Activated T-cell treated with anti-CD3 and anti-CD28 coated beads, Interleukin-2, amount 50 U/mL, for 24 hours (primary cell): ENCODE measurements at regions not wholly inside any gene's neighbourhood (a gene's known extent, or its start where the extent isn't known, plus 50 kb on each side); places are given as distances from the start of the nearest gene placed in this dataset.

Source experiments
- DNase-seq: peaks from one replicate; pipeline ENCODE4 v3.0.0-alpha.2; 2020
- H3K27ac Mint-ChIP-seq: 2 replicates; pipeline ENCODE4 v1.8.0; 2020; ENCODE audit warnings: mild to moderate bottlenecking, mixed read lengths
- H3K27me3 Mint-ChIP-seq: 2 replicates; pipeline ENCODE4 v1.8.0; 2020; ENCODE audit warnings: mixed read lengths
- H3K36me3 Mint-ChIP-seq: 2 replicates; pipeline ENCODE4 v1.8.0; 2020; ENCODE audit warnings: low read depth, mixed read lengths
- H3K4me1 Mint-ChIP-seq: 2 replicates; pipeline ENCODE4 v1.8.0; 2020; ENCODE audit warnings: low read depth, mixed read lengths
- H3K4me3 Mint-ChIP-seq: 2 replicates; pipeline ENCODE4 v1.8.0; 2020; ENCODE audit warnings: mild to moderate bottlenecking, moderate library complexity, mixed read lengths
- H3K9me3 Mint-ChIP-seq: 2 replicates; pipeline ENCODE4 v1.8.0; 2020; ENCODE audit warnings: mixed read lengths

GRCh38 chr1:185627171-185627570, 107.0 kb upstream of the HMCN1 start:
- H3K27ac Mint-ChIP-seq = no peak overlapping the region
- no peaks in the 10 kb centered on the region for H3K9me3 Mint-ChIP-seq
- no peaks in the 10 kb centered on the region for H3K4me1 Mint-ChIP-seq
- no peaks in the 10 kb centered on the region for H3K36me3 Mint-ChIP-seq
- H3K4me3 Mint-ChIP-seq = no peak overlapping the region
- no peak for DNase-seq
- no peaks in the 10 kb centered on the region for H3K27me3 Mint-ChIP-seq

- Mint-ChIP-seq H3K4me1 (no peaks in the 10 kb centered on the region), H3K27ac (no peak overlapping the region), H3K36me3 (no peaks in the 10 kb centered on the region), H3K9me3 (no peaks in the 10 kb centered on the region), H3K27me3 (no peaks in the 10 kb centered on the region), H3K4me3 (no peak overlapping the region)
- no peak for DNase-seq
These were observed 107.8 kb upstream of the HMCN1 start for GRCh38 chr1:185626344-185626743.

- DNase-seq = no peak
- Mint-ChIP-seq H3K27me3 (peaks cover 3% of the 10 kb centered on the region), H3K9me3 (peaks cover 4% of the 10 kb centered on the region), H3K36me3 (peaks cover 5% of the 10 kb centered on the region), H3K27ac (no peak overlapping the region), H3K4me1 (no peaks in the 10 kb centered on the region), H3K4me3 (no peak overlapping the region)
These were observed 123.2 kb upstream of the HMCN1 start for GRCh38 chr1:185610954-185611353.

GRCh38 chr1:185608177-185608576, 126.0 kb upstream of the HMCN1 start:
- peaks cover 3% of the 10 kb centered on the region for H3K27me3 Mint-ChIP-seq
- DNase-seq = no peak
- H3K9me3 Mint-ChIP-seq = no peaks in the 10 kb centered on the region
- H3K4me1 Mint-ChIP-seq = no peaks in the 10 kb centered on the region
- H3K36me3 Mint-ChIP-seq = no peaks in the 10 kb centered on the region
- H3K27ac Mint-ChIP-seq = no peak overlapping the region
- no peak overlapping the region for H3K4me3 Mint-ChIP-seq

- Mint-ChIP-seq H3K27ac (no peak overlapping the region), H3K4me1 (no peaks in the 10 kb centered on the region), H3K9me3 (no peaks in the 10 kb centered on the region), H3K4me3 (no peak overlapping the region), H3K36me3 (no peaks in the 10 kb centered on the region), H3K27me3 (peaks cover 3% of the 10 kb centered on the region)
- DNase-seq = no peak
These were observed 131.0 kb upstream of the HMCN1 start for GRCh38 chr1:185603158-185603557.

GRCh38 chr1:185601189-185601588, 133.0 kb upstream of the HMCN1 start:
- peaks cover 2% of the 10 kb centered on the region for H3K4me1 Mint-ChIP-seq
- H3K27ac Mint-ChIP-seq = no peak overlapping the region
- no peak overlapping the region for H3K4me3 Mint-ChIP-seq
- H3K27me3 Mint-ChIP-seq = no peaks in the 10 kb centered on the region
- H3K36me3 Mint-ChIP-seq = no peaks in the 10 kb centered on the region
- DNase-seq = no peak
- H3K9me3 Mint-ChIP-seq = no peaks in the 10 kb centered on the region

GRCh38 chr1:185600641-185601040, 133.6 kb upstream of the HMCN1 start:
- peaks cover 8% of the 10 kb centered on the region for H3K4me1 Mint-ChIP-seq
- H3K27me3 Mint-ChIP-seq = no peaks in the 10 kb centered on the region
- H3K36me3 Mint-ChIP-seq = no peaks in the 10 kb centered on the region

GRCh38 chr1:185598332-185598731, 135.9 kb upstream of the HMCN1 start:
- DNase-seq = no peak
- H3K4me1 Mint-ChIP-seq = peaks cover 21% of the 10 kb centered on the region
- no peak overlapping the region for H3K4me3 Mint-ChIP-seq
- H3K27me3 Mint-ChIP-seq = no peaks in the 10 kb centered on the region
- no peaks in the 10 kb centered on the region for H3K36me3 Mint-ChIP-seq
- no peaks in the 10 kb centered on the region for H3K9me3 Mint-ChIP-seq
- H3K27ac Mint-ChIP-seq = no peak overlapping the region

More at GRCh38 chr1:185600641-185601040, 133.6 kb upstream of the HMCN1 start:
- Mint-ChIP-seq H3K27ac (no peak overlapping the region), H3K9me3 (no peaks in the 10 kb centered on the region), H3K4me3 (no peak overlapping the region)
- no peak for DNase-seq

GRCh38 chr1:185595835-185596667, 138.1 kb upstream of the HMCN1 start:
- peak; percentile 40 for DNase-seq

GRCh38 chr1:185594786-185595410, 139.3 kb upstream of the HMCN1 start:
- Mint-ChIP-seq H3K4me3 (no peak overlapping the region), H3K27ac (no peak overlapping the region), H3K27me3 (no peaks in the 10 kb centered on the region), H3K4me1 (peaks cover 30% of the 10 kb centered on the region), H3K9me3 (peaks cover 9% of the 10 kb centered on the region), H3K36me3 (no peaks in the 10 kb centered on the region)
- no peak for DNase-seq

More at GRCh38 chr1:185595835-185596667, 138.1 kb upstream of the HMCN1 start:
- peaks cover 3% of the 10 kb centered on the region for H3K9me3 Mint-ChIP-seq
- peaks cover 30% of the 10 kb centered on the region for H3K4me1 Mint-ChIP-seq
- no peak overlapping the region for H3K4me3 Mint-ChIP-seq
- no peak overlapping the region for H3K27ac Mint-ChIP-seq
- no peaks in the 10 kb centered on the region for H3K27me3 Mint-ChIP-seq
- no peaks in the 10 kb centered on the region for H3K36me3 Mint-ChIP-seq

- H3K27ac Mint-ChIP-seq = no peak overlapping the region
- H3K27me3 Mint-ChIP-seq = no peaks in the 10 kb centered on the region
- DNase-seq = no peak
- no peaks in the 10 kb centered on the region for H3K36me3 Mint-ChIP-seq
- peaks cover 30% of the 10 kb centered on the region for H3K4me1 Mint-ChIP-seq
- no peak overlapping the region for H3K4me3 Mint-ChIP-seq
- peaks cover 9% of the 10 kb centered on the region for H3K9me3 Mint-ChIP-seq
These were observed 140.9 kb upstream of the HMCN1 start for GRCh38 chr1:185593271-185593670.

GRCh38 chr1:185585770-185586169, 148.4 kb upstream of the HMCN1 start:
- peaks cover 17% of the 10 kb centered on the region for H3K9me3 Mint-ChIP-seq
- H3K4me3 Mint-ChIP-seq = no peak overlapping the region
- H3K36me3 Mint-ChIP-seq = no peaks in the 10 kb centered on the region
- H3K27me3 Mint-ChIP-seq = no peaks in the 10 kb centered on the region
- H3K4me1 Mint-ChIP-seq = no peaks in the 10 kb centered on the region
- DNase-seq = no peak
- H3K27ac Mint-ChIP-seq = no peak overlapping the region

- Mint-ChIP-seq H3K27ac (no peak overlapping the region), H3K36me3 (no peaks in the 10 kb centered on the region), H3K4me1 (no peaks in the 10 kb centered on the region), H3K9me3 (peaks cover 44% of the 10 kb centered on the region), H3K27me3 (no peaks in the 10 kb centered on the region), H3K4me3 (no peak overlapping the region)
- DNase-seq = no peak
These were observed 152.0 kb upstream of the HMCN1 start for GRCh38 chr1:185581961-185582725.

GRCh38 chr1:185581020-185581419, 153.2 kb upstream of the HMCN1 start:
- H3K27ac Mint-ChIP-seq = no peak overlapping the region
- no peaks in the 10 kb centered on the region for H3K4me1 Mint-ChIP-seq
- DNase-seq = no peak
- no peaks in the 10 kb centered on the region for H3K36me3 Mint-ChIP-seq
- no peak overlapping the region for H3K4me3 Mint-ChIP-seq
- H3K9me3 Mint-ChIP-seq = peaks cover 44% of the 10 kb centered on the region
- no peaks in the 10 kb centered on the region for H3K27me3 Mint-ChIP-seq

GRCh38 chr1:185578293-185578692, 155.9 kb upstream of the HMCN1 start:
- Mint-ChIP-seq H3K27me3 (no peaks in the 10 kb centered on the region), H3K4me1 (peaks cover 3% of the 10 kb centered on the region), H3K27ac (no peak overlapping the region), H3K9me3 (peaks cover 40% of the 10 kb centered on the region), H3K4me3 (no peak overlapping the region), H3K36me3 (no peaks in the 10 kb centered on the region)
- DNase-seq = no peak
